Stimulated activated naive CD8-positive, alpha-beta T cell treated with anti-CD3 and anti-CD28 coated beads, Interleukin-15, amount 100 ng/mL, for 72 hours (primary cell): ENCODE measurements at regions not wholly inside any gene's neighbourhood (a gene's known extent, or its start where the extent isn't known, plus 50 kb on each side); places are given as distances from the start of the nearest gene placed in this dataset.
"Not testable (repeated sequence)": the region's sequence is repeated elsewhere in the genome, so short reads cannot be mapped to it uniquely, and the experiment has no call there.

Source experiments
- ATAC-seq: fragments of 150-1000 bp; cut with Tn5 transposase; 2 replicates; pipeline ENCODE4 v1.10.0; 2021; ENCODE audit warnings: mild to moderate bottlenecking, moderate library complexity
- DNase-seq, 2 donors: peaks; one replicate each; pipeline ENCODE4 v3.0.0; 2021 to 2022
- H3K27ac Mint-ChIP-seq, 2 donors: one replicate each; pipeline ENCODE4 v1.8.0; 2022; ENCODE audit warnings: mild to moderate bottlenecking in 2 of 2, mixed read lengths in 2 of 2, moderate library complexity in 2 of 2
- H3K27me3 Mint-ChIP-seq: one replicate; pipeline ENCODE4 v1.8.0; 2022; ENCODE audit warnings: mixed read lengths
- H3K4me1 Mint-ChIP-seq: one replicate; pipeline ENCODE4 v1.8.0; 2022; ENCODE audit warnings: mild to moderate bottlenecking, mixed read lengths
- H3K4me3 Mint-ChIP-seq, 2 donors: one replicate each; pipeline ENCODE4 v1.8.0; 2022; ENCODE audit warnings: mild to moderate bottlenecking in 2 of 2, mixed read lengths in 2 of 2, moderate library complexity in 1 of 2
- H3K9me3 Mint-ChIP-seq, 2 donors: one replicate each; pipeline ENCODE4 v1.8.0; 2022; ENCODE audit warnings: mixed read lengths in 2 of 2

DNA sequence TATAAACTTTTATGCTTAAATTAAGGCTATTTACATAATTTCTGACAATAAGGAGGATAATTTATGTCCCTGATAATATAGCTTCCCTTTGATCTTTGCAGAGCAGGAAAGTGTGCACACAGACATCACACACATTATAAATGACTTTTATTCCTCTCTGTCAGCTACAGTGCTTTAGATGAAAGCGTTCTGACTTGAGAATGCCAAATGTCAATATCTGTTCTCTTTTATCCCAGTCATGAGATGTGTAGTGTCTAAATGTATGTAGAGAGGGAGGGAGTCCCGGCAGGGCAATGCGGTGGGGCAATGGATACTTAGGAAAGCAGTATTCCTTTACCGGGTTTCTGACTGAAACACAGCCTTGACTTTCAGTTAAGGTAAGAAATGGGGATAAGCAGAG, 225.4 kb upstream of the CHORDC1 start:
- Mint-ChIP-seq H3K4me3 (no peak overlapping the region), H3K9me3 (no peaks in the 10 kb centered on the region), H3K4me1 (peaks cover 5% of the 10 kb centered on the region), H3K27ac (no peak overlapping the region), H3K27me3 (no peaks in the 10 kb centered on the region)
- DNase-seq = no peak
- no peak for ATAC-seq

DNA sequence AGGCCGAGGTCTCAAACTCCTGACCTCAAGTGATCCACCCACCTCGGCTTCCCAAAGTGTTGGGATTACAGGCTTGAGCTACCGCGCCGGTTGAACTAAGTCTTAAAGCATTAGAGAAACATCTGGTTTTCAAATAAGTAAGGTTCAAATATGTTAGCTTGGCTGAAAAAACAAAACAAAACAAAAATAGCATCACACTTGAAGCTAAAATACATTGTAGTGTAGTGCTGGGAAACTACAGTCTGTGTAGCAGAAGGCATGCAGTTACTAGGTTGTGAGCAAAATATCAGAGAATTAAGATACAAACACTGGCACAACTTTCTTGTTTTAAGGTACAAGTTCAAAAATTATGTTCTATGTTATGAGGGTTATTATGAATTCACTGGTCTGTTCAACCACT, 224.8 kb upstream of the CHORDC1 start:
- H3K4me3 Mint-ChIP-seq = no peak overlapping the region

DNA sequence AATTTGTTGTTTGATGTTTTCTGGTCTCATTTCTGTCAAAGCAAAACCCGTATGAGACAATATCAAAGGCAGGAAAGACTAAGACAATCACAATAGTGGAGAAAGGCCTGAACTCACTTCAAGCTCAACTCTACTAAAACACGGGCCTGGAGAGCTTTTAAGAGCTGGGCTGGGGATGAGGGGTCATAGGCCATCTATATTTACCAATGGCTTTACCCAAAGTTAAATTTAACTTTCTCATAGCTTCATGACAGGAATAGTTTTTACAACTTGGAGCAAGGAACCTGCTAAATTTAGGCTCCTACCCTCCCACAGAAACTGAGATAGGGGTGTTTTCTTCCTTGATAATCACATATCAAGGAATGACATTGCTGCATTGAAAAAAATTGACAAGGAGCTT, 223.4 kb upstream of the CHORDC1 start:
- DNase-seq (no peak), ATAC-seq (no peak)
- Mint-ChIP-seq H3K9me3 (no peaks in the 10 kb centered on the region), H3K27me3 (no peaks in the 10 kb centered on the region), H3K27ac (no peak overlapping the region), H3K4me3 (no peak overlapping the region), H3K4me1 (peaks cover 5% of the 10 kb centered on the region)

More for the DNA sequence above, 224.8 kb upstream of the CHORDC1 start:
- no peaks in the 10 kb centered on the region for H3K27me3 Mint-ChIP-seq
- peaks cover 5% of the 10 kb centered on the region for H3K4me1 Mint-ChIP-seq
- ATAC-seq (no peak), DNase-seq (no peak)
- H3K27ac Mint-ChIP-seq = no peak overlapping the region
- H3K9me3 Mint-ChIP-seq = no peaks in the 10 kb centered on the region

DNA sequence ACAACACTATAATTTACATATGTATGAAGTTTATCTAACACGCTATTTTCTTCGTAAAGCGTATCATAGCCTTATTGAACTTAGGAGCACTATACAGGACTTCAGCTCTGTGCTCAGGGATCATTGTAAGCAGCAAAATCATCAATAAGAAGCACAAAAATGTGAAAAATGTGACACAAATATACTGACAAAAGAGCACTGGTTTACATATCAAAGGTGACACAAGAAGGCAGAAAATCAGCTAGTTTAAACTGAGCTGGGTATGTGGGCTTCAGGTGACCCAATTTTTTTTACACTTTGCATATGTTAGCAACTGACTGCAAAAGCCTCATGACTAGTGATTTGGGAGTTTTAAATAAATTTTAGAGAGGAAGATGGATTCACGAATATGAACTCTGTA, 215.2 kb upstream of the CHORDC1 start:
- DNase-seq = no peak
- no peak overlapping the region for H3K27ac Mint-ChIP-seq
- H3K27me3 Mint-ChIP-seq = no peaks in the 10 kb centered on the region

DNA sequence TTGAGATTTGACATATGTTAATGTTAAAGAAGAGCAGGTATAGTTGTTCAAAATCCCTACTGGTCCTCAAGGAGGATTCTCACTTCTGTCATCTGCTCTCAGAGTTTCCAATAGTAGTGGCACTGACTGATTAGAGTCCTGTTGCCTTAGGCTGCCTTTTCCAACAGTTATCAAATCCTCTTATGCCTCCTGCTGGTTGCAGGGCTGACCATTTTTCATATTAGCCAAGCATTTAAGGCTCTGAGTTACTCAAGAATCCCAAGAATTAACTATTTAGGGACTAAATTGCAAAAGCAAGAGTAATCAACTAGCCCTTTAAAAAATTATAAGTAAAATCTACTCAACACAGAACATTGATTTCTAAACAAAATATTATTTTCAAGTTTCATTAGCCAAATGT, 212.0 kb upstream of the CHORDC1 start:
- H3K27me3 Mint-ChIP-seq = no peaks in the 10 kb centered on the region
- ATAC-seq (no peak), DNase-seq (no peak)
- H3K27ac Mint-ChIP-seq = no peak overlapping the region
- no peaks in the 10 kb centered on the region for H3K4me1 Mint-ChIP-seq
- H3K9me3 Mint-ChIP-seq = no peaks in the 10 kb centered on the region
- no peak overlapping the region for H3K4me3 Mint-ChIP-seq

More for the DNA sequence above, 215.2 kb upstream of the CHORDC1 start:
- no peaks in the 10 kb centered on the region for H3K9me3 Mint-ChIP-seq
- H3K4me1 Mint-ChIP-seq = no peaks in the 10 kb centered on the region
- no peak for ATAC-seq
- no peak overlapping the region for H3K4me3 Mint-ChIP-seq

DNA sequence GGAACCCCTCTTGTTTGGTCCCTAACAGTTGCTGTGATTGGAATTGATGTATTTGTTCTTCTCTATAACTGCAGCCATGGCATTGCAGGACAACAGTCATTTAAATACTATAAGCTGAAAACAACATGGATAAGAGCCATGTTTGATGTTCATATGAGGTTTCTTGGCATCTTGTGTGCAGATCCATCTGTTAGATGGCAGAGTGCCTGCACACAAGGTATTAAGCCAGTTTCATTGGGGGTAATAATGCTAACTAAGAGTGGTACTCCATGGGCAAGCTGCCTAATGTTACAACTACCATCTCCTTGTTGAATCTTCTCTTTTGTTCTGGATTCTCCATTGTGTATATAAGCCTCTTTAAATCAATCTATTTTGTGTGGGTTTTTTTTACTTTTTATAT, 206.0 kb upstream of the CHORDC1 start:
- H3K9me3 Mint-ChIP-seq = no peaks in the 10 kb centered on the region
- no peaks in the 10 kb centered on the region for H3K27me3 Mint-ChIP-seq
- ATAC-seq = no peak
- H3K4me1 Mint-ChIP-seq = no peaks in the 10 kb centered on the region
- DNase-seq = no peak
- H3K4me3 Mint-ChIP-seq = no peak overlapping the region
- H3K27ac Mint-ChIP-seq = no peak overlapping the region

DNA sequence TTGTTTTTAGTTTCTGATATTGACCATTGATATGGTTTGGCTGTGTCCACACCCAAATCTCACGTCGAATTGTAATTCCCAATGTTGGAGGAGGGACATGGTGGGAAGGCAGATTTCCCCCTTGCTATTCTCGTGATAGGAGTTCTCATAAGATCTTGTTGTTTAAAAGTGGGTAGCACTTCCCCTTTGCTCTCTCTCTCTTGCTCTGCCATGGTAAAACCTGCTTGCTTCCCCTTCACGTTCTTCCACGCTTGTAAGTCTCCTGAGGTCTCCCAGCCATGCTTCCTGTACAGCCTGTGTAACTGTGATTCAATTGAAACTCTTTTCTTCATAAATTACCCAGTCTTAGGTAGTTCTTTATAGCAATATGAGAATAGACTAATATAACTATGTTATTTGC, 203.6 kb upstream of the CHORDC1 start:
- no peak overlapping the region for H3K27ac Mint-ChIP-seq
- H3K4me1 Mint-ChIP-seq = no peaks in the 10 kb centered on the region
- H3K4me3 Mint-ChIP-seq = no peak overlapping the region
- H3K9me3 Mint-ChIP-seq = no peaks in the 10 kb centered on the region
- ATAC-seq (no peak), DNase-seq (no peak)
- H3K27me3 Mint-ChIP-seq = no peaks in the 10 kb centered on the region

DNA sequence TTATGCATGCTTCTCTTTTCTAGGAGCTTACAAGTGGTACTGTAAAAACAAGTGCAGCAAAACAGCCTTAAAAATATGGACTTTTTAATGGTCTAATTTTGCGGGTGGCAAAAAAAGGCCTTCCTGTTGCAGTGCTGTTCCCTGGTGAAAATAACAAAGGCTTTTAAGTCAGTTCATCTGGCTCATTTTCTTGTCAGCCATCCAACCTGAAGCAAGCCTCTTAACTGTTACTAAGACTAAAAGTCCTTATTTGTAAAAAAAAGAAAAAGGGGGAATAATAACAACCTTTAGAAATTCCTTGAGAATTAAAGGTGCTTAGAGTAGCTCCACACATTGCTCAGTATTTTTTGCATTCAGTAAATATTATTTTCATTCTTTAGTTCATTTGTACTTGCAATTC, 200.5 kb upstream of the CHORDC1 start:
- H3K27ac Mint-ChIP-seq = no peak overlapping the region
- no peak overlapping the region for H3K4me3 Mint-ChIP-seq
- no peak for DNase-seq
- H3K4me1 Mint-ChIP-seq = no peaks in the 10 kb centered on the region
- H3K9me3 Mint-ChIP-seq = no peaks in the 10 kb centered on the region
- no peak for ATAC-seq
- H3K27me3 Mint-ChIP-seq = no peaks in the 10 kb centered on the region

DNA sequence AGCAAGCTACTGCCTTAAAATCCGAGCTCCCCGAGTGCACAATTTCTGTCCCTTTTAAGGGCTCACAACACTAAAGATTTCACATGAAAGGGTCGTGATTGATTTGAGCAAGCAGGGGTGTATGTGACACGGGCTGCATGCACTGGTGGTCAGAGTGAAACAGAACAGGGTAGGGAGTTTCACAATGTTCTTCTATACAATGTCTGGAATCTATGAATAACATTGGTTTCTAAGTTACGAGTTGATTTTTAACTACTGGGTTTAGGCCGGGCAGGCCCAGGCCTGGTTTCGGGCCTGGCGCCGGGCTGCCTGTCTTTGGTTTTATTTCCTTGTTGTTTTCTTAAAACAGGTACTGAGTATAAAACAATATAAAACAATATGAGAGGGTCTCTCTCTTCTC, 199.9 kb upstream of the CHORDC1 start:
- not testable (repeated sequence) for DNase-seq, ATAC-seq, H3K27ac Mint-ChIP-seq, H3K4me3 Mint-ChIP-seq, H3K27me3 Mint-ChIP-seq, H3K9me3 Mint-ChIP-seq, H3K4me1 Mint-ChIP-seq

DNA sequence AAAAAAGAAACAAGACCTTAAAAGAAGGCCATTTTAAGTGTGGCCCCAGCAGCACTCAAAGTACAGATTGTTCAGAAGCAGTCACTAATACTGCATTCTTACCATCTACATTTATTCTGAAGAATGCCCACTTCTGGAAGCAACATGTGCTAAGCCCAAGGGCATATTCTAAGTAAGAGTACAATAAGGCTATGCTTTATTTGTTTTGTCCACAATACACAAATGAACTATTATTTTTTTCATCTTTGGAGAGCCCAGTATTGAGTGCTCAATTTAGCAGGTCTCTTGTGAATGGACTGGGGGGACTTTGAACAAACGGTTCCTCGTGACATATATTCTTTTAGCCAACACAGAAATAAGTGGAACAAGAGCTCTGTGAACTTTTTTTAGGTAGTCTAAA, 191.4 kb upstream of the CHORDC1 start:
- Mint-ChIP-seq H3K4me3 (no peak overlapping the region), H3K4me1 (no peaks in the 10 kb centered on the region), H3K9me3 (no peaks in the 10 kb centered on the region), H3K27ac (no peak overlapping the region), H3K27me3 (no peaks in the 10 kb centered on the region)
- DNase-seq = no peak
- no peak for ATAC-seq

DNA sequence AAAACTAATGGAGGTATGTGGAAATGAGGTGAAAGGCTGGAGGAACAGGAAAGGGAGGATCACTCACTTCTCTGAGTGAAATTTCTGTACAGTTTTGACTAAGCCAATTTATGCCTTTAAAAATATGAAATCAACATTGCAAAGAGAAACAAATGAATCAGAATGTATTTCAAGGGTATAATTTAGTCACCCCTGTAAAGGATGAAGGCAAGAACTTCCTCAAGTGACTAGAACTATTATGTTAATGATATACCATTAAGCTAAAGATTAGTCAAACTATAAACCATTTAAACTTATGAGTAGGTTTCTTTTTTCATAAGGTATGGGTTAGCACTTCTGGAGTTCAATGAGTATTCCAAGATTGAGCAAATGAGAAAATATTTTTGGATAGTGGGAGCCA, 184.5 kb upstream of the CHORDC1 start:
- ATAC-seq = no peak
- no peaks in the 10 kb centered on the region for H3K4me1 Mint-ChIP-seq
- no peak for DNase-seq
- H3K9me3 Mint-ChIP-seq = no peaks in the 10 kb centered on the region
- H3K4me3 Mint-ChIP-seq = no peak overlapping the region
- H3K27ac Mint-ChIP-seq = no peak overlapping the region
- no peaks in the 10 kb centered on the region for H3K27me3 Mint-ChIP-seq

DNA sequence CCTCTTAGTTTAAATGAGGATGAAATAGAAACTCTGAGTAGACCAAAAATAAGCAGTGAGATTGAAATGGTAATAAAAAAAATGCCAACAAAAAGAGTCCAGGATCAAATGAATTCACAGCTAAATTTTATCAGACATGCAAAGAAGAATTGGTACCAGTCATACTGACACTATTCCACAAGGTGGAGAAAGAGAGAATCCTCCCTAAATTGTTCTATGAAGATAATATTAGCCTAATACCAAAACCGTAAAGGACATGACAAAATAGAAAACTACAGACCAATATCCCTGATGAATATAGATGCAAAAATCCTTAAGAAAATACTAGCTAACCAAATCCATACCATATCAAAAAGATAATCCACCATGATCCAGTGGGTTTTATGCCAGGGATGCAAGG, 169.8 kb upstream of the CHORDC1 start:
- Mint-ChIP-seq H3K4me1 (no peaks in the 10 kb centered on the region), H3K4me3 (no peak overlapping the region), H3K27me3 (no peaks in the 10 kb centered on the region), H3K9me3 (no peaks in the 10 kb centered on the region), H3K27ac (no peak overlapping the region)
- ATAC-seq = no peak
- DNase-seq = no peak

DNA sequence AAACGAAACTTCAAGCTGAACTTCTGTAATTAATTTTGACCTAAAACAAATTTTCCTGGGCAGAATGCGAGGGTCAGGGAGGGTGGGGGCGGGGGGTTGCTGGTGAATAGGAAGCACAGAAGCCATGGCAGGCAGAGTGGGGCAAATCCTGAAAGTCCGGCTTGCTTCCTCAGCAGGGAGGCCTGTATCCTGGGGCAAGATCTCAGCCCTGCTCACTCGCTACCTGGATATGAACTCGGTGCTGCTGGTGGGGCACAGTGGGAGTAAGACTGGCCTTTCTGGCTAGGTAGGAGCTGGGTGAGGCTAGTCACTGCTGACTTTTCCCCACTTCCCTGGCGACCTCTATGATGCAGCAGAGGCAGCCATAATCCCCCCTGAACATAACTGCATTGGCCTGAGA, 168.9 kb upstream of the CHORDC1 start:
- H3K4me3 Mint-ChIP-seq = no peak overlapping the region
- H3K4me1 Mint-ChIP-seq = no peaks in the 10 kb centered on the region
- ATAC-seq (no peak), DNase-seq (no peak)
- H3K27ac Mint-ChIP-seq = no peak overlapping the region
- no peaks in the 10 kb centered on the region for H3K9me3 Mint-ChIP-seq
- H3K27me3 Mint-ChIP-seq = no peaks in the 10 kb centered on the region

DNA sequence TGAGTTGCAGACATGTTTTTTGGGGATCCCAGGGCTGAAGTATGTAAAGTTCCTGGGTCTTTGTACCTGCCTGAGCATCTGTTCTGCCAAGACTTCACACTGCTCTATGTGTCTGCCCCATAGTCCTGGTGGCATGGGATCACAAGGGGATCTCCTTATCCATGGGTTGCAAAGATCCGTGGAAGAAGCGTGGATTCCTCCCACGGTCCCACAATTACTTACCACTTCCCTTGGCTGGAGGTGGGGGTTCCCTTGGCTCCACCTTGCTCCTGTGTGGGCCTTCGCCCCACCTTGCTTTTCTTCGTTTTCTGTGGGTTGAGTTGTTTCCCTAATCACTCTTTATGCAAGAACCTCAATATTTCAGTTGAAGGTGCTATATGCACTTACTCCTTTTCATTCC, 157.4 kb upstream of the CHORDC1 start:
- Mint-ChIP-seq H3K4me3 (no peak overlapping the region), H3K4me1 (no peaks in the 10 kb centered on the region), H3K27me3 (no peaks in the 10 kb centered on the region), H3K27ac (peak overlapping the region in 1 of 2 donors; percentile 43), H3K9me3 (no peaks in the 10 kb centered on the region)
- ATAC-seq (no peak), DNase-seq (no peak)

DNA sequence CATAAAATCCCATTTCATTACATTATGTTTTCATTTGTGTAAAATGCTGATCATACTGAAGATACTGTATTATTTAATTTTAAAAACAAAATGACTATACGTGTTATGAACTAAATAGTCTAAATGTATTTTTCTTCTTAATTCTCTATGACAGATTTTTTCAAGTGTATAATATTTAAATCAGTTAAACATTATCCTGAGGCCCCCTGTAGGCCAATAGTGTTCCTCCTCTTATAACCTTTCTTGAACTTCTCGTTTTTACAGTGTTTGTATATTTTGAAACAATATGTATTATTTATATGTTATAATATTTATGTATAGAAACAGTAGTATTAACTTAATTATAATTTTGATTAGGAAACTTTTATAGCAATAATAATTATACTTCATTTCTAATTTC, 151.1 kb upstream of the CHORDC1 start:
- DNase-seq = no peak
- H3K4me3 Mint-ChIP-seq = no peak overlapping the region
- H3K4me1 Mint-ChIP-seq = no peaks in the 10 kb centered on the region
- no peak overlapping the region for H3K27ac Mint-ChIP-seq
- no peaks in the 10 kb centered on the region for H3K9me3 Mint-ChIP-seq
- no peak for ATAC-seq
- H3K27me3 Mint-ChIP-seq = no peaks in the 10 kb centered on the region

DNA sequence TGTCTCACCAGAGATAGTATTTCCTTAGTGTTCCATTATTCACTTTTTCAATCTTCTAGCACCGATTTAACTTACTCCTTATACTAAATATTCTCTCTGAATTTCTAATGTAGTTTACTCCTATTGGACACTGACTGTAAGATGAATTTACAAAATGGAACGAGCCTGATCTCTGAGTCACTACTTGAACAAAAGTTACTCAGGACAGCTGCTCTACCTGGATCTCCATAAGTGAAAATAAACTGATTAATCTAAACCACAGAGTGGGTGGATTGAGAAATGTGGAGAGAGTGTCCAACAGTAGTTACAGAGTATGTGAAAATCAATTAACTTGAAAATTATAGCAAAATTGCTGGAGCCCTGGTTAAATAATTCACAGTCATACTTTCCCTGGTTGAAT, 141.7 kb upstream of the CHORDC1 start:
- Mint-ChIP-seq H3K4me1 (no peaks in the 10 kb centered on the region), H3K4me3 (no peak overlapping the region), H3K27ac (no peak overlapping the region), H3K9me3 (peaks cover 0 to 4% of the 10 kb centered on the region in 2 donors), H3K27me3 (no peaks in the 10 kb centered on the region)
- ATAC-seq (no peak), DNase-seq (no peak)

DNA sequence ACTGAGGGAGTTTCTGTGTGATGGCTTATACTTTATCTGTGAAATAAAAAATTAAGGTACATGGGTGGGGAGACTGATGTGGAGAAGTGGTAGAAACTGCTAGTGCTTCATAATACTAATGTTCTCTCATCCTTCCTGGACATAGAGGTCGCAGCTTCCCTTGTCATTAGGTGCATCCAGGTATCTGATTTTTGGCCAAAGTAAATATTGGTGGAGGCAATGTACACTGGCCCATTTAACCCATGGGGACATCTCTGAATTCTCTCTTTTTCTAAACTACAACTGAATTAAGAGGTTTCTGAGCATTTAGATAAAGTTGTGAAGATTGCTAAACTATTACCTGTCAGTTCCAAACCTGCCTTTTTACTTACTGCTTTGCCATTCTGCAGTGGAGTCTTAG, 140.9 kb upstream of the CHORDC1 start:
- H3K27me3 Mint-ChIP-seq = no peaks in the 10 kb centered on the region
- ATAC-seq (no peak), DNase-seq (no peak)
- peaks cover 0 to 4% of the 10 kb centered on the region in 2 donors for H3K9me3 Mint-ChIP-seq
- no peak overlapping the region for H3K4me3 Mint-ChIP-seq
- no peak overlapping the region for H3K27ac Mint-ChIP-seq
- no peaks in the 10 kb centered on the region for H3K4me1 Mint-ChIP-seq

DNA sequence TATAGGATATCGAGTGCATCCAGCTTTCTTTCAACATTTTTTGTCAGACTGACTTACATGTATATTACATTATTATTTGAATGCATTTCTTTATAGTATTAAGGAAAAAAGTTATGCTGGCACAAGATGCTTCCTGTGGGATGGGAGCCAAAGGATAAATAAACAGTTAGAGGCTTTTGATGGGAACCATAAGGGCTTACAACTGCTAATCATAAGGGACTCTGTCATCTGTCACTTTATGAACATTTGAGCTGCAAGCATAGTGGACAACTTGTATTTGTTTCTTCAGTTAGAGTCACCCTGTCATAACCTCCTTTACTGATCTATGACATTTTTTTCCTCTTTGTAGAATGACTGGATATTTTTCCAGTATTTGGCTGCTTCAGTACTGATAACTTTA, 132.4 kb upstream of the CHORDC1 start:
- Mint-ChIP-seq H3K4me3 (no peak overlapping the region), H3K4me1 (no peaks in the 10 kb centered on the region), H3K27ac (no peak overlapping the region), H3K27me3 (no peaks in the 10 kb centered on the region), H3K9me3 (peaks cover 0 to 4% of the 10 kb centered on the region in 2 donors)
- no peak for ATAC-seq
- no peak for DNase-seq
